Dermis microvascular lymphatic vessel endothelial cell (primary cell): ENCODE measurements at regions not wholly inside any gene's neighbourhood (a gene's known extent, or its start where the extent isn't known, plus 50 kb on each side); places are given as distances from the start of the nearest gene placed in this dataset.

Source experiments
- DNase-seq, 2 donors: peaks; one replicate each; pipeline versions ENCODE4 v3.0.0 to v3.0.0-alpha.2; 2010; ENCODE audit warnings: low read depth in 2 of 2

DNA sequence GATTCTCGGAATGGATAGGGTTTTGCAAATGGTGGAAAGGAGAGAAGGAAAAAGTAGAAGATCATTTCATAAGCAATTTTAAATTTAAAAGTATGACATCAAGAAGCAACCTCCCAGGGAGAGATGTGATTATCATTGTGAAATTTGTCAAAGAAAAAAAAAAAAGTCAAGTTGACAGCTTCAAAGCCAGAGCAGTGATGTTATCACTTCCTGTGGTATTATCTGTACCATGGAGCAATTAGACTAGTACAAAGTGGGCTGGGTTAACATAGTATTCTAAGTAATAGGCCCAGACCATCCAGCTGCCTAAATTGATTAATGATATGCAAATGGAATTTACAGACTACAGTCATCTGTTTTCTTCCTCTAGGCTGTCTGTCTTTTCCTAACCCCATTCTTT is 84.0 kb upstream of the NPY start:
- DNase-seq = no peak

DNA sequence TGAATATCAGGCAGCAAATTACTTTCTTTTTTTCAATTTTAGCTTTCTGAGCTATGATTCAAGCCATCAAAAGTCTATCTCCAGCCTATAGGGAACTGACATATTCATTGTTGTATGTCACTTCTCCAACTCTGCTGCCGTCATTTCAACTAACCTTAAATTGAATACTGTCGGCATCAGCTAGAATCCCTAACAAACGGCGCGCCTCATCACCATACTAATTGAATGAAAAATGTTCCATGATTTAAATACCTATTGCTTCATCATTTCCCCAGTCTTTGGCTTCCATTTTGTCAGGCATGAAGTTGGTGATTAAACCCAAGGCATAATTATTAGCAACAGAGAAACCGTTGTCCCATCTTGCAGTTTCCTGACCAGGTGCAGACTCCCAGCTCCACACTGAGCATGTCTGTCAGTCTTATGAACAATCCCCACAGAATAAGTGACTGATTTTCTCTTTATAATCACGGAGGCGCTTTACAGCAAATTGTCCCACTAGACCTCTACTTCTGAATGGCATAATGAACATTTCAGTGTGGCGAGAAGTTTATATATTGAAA is 83.5 kb upstream of the NPY start:
- DNase-seq = no peak

DNA sequence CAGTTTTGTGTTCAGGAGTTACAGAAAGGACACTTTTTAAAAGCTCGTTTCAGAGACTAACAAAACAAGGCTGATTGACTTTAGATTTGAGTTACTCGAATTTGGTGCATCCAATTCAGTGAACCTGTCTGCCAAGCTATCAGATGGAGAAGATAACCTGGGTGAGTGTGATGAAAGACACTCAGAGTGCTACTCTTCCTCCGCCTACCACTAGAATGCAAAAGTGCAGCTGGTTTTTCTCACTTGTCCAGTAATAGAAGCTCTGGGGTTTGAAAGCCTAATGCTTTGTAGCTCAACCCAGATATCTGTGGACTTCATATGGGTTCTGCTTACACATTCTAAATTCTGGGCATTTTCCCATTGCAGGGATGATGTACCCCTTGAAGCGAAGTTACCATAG is 82.8 kb upstream of the NPY start:
- no peak for DNase-seq

DNA sequence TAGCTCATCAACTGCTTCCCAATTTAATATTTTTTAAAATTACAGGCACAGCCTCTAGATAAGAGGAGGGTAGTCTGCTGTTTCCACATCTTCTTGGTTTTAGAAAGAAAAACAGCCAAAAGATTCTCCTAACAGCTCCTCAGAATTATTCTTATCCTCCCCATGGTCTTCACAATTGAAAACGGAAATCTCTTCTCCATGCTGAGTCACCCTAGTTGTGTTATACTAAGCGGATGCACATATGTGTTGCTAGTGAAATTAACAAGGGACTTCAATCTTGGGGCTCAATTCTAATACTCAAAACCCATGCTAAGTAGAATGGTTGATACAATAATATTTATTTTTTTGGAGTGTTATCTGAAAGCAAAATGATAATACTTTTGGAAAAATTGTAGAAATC is 71.9 kb upstream of the NPY start:
- DNase-seq = no peak

DNA sequence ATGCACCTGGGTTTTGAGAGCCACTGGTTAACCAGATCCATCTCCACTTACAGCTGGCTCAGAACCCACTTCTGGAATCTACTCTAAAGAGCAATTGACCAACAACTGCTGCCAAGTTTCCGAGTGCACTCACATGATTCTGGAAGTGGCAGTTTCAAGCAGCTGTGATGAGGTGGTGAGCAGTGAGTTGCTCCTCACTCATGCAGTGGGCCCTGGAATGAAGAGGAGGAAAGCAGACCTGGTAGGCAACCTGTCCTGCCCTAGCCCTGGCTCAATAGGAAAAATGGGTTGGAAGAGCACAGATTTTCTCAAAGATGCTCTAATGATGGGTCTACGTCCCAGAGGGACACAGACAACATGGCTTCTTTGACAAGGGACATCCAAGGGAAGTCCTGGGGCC is 70.7 kb upstream of the NPY start:
- no peak for DNase-seq

DNA sequence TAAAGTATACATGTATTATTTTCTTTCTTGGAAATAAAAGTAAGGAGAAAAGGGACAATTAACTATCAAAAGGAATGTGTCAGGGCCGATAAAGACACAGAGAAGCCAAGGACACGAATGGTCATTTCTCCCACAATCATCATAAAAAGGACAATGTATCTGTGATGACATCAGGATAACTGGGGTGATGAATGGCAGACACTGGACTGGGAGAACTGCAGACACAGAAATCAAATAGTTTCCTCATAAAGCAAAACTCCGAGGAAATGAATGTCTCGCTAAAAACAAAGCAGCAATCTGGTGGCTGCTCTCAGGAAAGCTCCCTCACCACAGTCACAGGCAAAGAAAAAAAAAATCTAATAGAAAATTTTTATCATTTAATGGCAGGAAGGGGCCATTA is 69.3 kb upstream of the NPY start:
- DNase-seq = no peak

DNA sequence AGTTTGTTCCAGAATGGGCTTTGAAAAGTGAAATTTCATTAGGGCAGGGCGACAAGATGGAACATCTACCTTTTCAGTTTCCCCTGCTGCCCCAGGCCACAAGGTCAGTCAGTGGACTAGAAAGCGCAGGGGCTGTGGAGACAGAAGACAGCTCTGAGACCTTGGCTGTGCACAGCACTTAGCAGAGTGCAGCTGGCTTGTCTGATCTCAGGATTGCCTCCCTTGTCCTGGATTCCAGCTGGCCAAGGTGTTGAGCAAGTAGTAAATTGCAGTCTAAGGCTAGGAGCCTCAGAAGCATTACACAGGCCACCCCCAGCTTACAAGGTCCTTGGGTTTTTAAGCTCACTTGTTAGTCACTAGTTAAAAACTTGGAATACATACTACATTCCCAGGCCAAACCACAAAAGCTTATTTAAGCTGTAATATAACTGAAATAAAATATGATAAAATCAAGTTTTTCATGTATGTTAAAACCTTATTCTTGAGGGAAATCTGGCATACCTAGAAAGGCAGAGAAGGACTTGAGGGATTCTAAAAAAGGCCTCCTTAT is 67.3 kb upstream of the NPY start:
- no peak for DNase-seq

DNA sequence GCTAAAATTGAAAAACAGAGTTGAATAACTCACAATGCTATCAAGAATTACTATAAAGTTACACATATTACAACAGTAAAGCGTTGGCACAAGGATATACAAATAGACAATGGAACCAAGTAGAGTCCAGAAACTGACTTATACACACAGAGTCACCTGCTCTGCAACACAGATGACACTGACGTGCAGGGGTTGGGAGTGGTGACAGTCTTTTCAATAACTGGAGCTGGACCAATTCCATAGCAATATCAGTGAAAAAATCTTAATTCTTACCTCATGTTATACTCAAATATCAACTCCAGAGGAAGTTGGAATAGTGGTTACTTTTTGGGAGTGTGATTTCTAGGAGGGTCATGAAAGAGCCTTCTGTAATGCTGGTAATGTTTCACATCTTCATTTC is 62.5 kb upstream of the NPY start:
- DNase-seq = no peak

DNA sequence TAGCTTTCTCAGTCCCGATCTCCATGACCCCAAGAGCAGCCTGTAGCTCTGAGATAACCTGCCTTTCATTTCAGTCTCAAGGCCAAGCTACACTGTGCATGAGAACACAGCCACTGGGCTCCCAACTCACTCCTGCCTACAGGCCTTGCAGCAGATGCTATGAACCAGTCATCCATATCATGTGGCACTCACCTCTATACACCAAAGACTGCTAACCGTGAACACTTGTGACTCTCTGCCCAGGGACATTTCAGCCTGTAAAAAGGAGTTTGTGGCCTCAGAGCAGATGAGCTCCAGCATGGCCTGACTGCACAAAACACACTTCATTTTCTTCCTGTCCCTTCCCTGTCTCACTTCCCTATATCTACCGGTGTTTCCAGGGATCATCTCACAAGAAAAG is 56.9 kb upstream of the NPY start:
- DNase-seq = no peak

DNA sequence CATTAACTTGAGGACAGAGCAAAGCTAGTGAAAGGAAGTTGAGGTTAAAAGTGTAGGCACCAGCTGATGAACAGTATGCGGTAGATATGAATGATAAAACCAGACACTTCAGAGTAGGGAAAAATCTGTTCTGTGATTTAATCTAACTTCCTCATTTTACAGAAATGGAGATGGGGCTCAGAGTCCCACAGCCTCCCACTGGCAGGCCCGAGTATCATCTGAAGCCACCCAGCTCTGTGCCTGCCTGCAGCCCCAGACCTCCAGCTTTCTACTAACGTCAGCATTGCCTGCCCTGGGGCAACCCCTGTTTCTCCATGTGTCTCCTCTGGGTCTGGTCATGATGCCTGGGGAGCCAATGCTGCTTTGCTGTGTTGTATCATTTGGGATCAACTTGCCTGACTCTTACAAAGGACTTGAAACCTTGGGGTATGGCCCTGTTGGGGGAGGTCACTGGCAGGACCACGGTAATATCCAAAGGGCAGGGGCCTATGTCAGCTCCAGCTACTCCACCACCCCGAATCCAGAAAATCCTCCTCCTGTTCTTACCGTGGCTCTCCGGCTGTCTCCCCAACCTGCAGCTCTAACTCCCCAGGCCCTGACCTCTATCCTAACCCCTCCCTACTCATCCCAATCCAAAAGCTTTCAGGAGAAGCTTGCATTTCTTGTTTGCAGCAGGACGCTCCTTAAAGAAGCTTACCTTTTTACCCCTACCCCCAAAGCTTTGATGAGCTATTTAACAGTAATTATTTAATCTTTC is 56.2 kb upstream of the NPY start:
- DNase-seq = no peak

DNA sequence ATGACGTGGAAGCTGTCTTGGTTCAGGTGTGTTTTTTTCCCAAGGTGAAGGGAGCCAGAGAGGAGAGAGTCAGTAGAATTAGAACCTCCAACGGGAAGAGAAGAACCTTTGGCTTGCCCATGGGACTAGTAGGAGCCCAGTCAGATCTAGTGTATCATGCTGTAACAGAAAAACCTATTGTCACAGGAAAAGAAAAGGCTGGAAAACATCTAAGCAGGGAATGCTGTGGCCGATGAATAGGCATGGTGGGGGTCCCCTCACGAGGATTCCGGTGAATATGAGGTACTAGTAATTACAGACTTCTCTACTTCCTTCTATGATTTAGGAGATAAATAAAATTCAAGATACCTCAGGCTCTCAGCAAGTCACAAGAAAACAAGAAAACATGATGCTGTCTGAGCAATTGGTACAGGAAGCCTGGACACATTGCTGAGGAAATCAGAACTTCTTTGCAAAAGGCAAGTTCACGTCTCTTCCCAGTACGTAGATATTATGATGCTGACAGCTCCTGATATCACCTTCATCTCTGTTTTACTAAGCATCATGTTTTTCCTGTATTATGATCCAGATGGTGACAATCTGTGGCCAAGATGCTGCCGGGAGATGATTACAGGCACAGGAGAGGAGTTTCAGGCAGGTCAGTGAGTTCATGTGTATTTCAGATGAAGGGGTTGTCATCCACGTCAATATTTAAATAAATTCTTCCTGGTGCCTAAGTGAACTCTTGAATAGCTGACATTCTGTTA is 54.3 kb upstream of the NPY start:
- DNase-seq = no peak

DNA sequence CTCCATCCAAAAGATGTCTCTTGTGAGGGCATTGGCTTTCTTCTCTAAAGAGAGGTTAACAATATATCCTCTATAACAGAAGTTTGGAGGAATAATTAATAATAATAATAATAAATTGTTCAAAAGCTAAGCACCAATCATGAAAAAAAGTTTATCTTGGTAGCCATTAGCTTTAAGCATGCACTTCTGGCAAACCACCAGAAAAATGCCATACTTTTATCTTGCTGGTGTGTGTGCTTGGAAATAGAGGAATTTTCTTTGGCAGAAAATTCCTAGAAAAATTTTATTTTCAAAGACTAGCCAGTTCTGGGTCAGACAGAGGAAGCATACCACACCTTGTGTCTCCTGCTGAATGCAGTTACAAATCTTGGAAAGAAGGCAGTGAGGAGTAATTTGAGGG is 52.5 kb upstream of the NPY start:
- DNase-seq = no peak

DNA sequence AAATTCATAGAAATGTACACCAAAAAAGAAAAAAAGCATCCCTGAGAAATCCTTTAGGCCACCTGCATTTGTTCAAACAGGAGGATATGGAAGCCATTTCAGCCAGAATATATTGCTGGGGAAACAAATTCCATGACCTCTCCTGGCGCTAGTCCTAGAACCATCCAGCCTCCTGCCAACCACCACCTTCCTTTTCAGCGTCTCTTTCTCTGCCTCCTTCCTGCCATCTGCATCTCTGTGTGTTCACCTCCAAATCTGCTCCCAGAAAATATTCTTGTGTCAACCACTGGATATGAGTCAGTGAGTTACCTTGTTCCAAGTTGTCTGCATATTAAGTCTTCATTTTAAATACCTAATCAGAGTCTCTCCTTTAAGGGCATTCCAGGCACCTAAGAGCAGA is 50.6 kb upstream of the NPY start:
- no peak for DNase-seq
